CD14-positive monocyte (primary cell): ENCODE measurements at regions not wholly inside any gene's neighbourhood (a gene's known extent, or its start where the extent isn't known, plus 50 kb on each side); places are given as distances from the start of the nearest gene placed in this dataset.

Experiments
- DNase-seq, 3 donors: peaks; one replicate each; pipeline ENCODE4 v3.0.0-alpha.2; 2011 to 2022
- H2AFZ ChIP-seq: 2 replicates; pipeline ENCODE4 v1.6.0; 2012; ENCODE audit warnings: mild to moderate bottlenecking, low read depth, low read length, inconsistent platforms; ENCODE audit not compliant: insufficient read depth, poor library complexity, severe bottlenecking
- H3K27ac ChIP-seq, 2 donors: 1 replicate in 1 of 2; 2 replicates in 1 of 2; pipeline ENCODE4 v1.5.1; 2012 to 2013; ENCODE audit warnings: low read length in 2 of 2, control low read depth in 1 of 2, inconsistent platforms in 1 of 2, low read depth in 1 of 2, mild to moderate bottlenecking in 1 of 2
- H3K27me3 ChIP-seq, 2 donors: one replicate each; pipeline versions ENCODE4 v1.6.0 to v1.6.1; 2011 to 2013; ENCODE audit warnings: low read length in 2 of 2; ENCODE audit not compliant: control insufficient read depth in 2 of 2, insufficient read depth in 2 of 2
- H3K36me3 ChIP-seq, 2 donors: replicated peaks in 1 of 2; 1 replicate in 1 of 2; 2 replicates in 1 of 2; pipeline versions ENCODE4 v1.5.1 to v1.6.1; 2012 to 2013; ENCODE audit warnings: low read length in 2 of 2, control low read depth in 1 of 2, inconsistent platforms in 1 of 2, mild to moderate bottlenecking in 1 of 2; ENCODE audit not compliant: insufficient read depth in 2 of 2, control insufficient read depth in 1 of 2
- H3K4me1 ChIP-seq, 2 donors: 1 replicate in 1 of 2; 2 replicates in 1 of 2; pipeline versions ENCODE4 v1.5.1 to v1.6.1; 2012 to 2013; ENCODE audit warnings: low read length in 2 of 2, control low read depth in 1 of 2, inconsistent platforms in 1 of 2, mild to moderate bottlenecking in 1 of 2, moderate library complexity in 1 of 2; ENCODE audit not compliant: insufficient read depth in 2 of 2, control insufficient read depth in 1 of 2
- H3K4me2 ChIP-seq: replicated peaks from 2 replicates; pipeline ENCODE3; 2012; ENCODE audit warnings: low read length, moderate library complexity, mild to moderate bottlenecking; ENCODE audit not compliant: poor library complexity, severe bottlenecking; ENCODE audit errors: extremely low read depth
- H3K4me3 ChIP-seq, 3 experiments: fragments of 200-600 bp in 1 of 3; sonication (generic) in 1 of 3; replicated peaks in 1 of 3; 1 replicate in 2 of 3; 2 replicates in 1 of 3; pipeline ENCODE4 v1.5.1; 2011 to 2013; ENCODE audit warnings: low read length in 3 of 3, mild to moderate bottlenecking in 3 of 3, control low read depth in 2 of 3, low read depth in 2 of 3, inconsistent platforms in 1 of 3, moderate library complexity in 1 of 3
- H3K79me2 ChIP-seq: 2 replicates; pipeline ENCODE4 v1.6.0; 2012; ENCODE audit warnings: mild to moderate bottlenecking, control low read depth, inconsistent platforms, low read length, moderate library complexity; ENCODE audit not compliant: insufficient read depth
- H3K9ac ChIP-seq: 2 replicates; pipeline ENCODE4 v1.6.0; 2017; ENCODE audit warnings: low read length, mild to moderate bottlenecking; ENCODE audit not compliant: insufficient read depth, poor library complexity, severe bottlenecking
- H3K9me3 ChIP-seq, 2 donors: replicated peaks in 1 of 2; 1 replicate in 1 of 2; 2 replicates in 1 of 2; pipeline versions ENCODE4 v1.5.1 to v1.6.1; 2012 to 2013; ENCODE audit warnings: low read length in 2 of 2, control low read depth in 1 of 2; ENCODE audit not compliant: control insufficient read depth in 1 of 2, insufficient read depth in 1 of 2
- H4K20me1 ChIP-seq: 2 replicates; pipeline ENCODE4 v1.6.0; 2012; ENCODE audit warnings: mild to moderate bottlenecking, low read length, control low read depth, moderate library complexity; ENCODE audit not compliant: insufficient read depth
- H3K27ac Mint-ChIP-seq, 7 donors: one replicate each; pipeline ENCODE4 v1.8.0; 2020; ENCODE audit warnings: mild to moderate bottlenecking in 7 of 7, mixed read lengths in 7 of 7, moderate library complexity in 6 of 7, inconsistent platforms in 2 of 7
- H3K27me3 Mint-ChIP-seq, 3 donors: one replicate each; pipeline ENCODE4 v1.8.0; 2021 to 2022; ENCODE audit warnings: low read depth in 3 of 3, mild to moderate bottlenecking in 3 of 3, mixed read lengths in 3 of 3, moderate library complexity in 3 of 3, inconsistent platforms in 1 of 3
- H3K36me3 Mint-ChIP-seq, 2 donors: one replicate each; pipeline ENCODE4 v1.8.0; 2020; ENCODE audit warnings: mixed read lengths in 2 of 2, inconsistent platforms in 1 of 2, mild to moderate bottlenecking in 1 of 2
- H3K4me1 Mint-ChIP-seq: one replicate; pipeline ENCODE4 v1.8.0; 2020; ENCODE audit warnings: mild to moderate bottlenecking, mixed read lengths
- H3K4me3 Mint-ChIP-seq, 2 donors: one replicate each; pipeline ENCODE4 v1.8.0; 2020; ENCODE audit warnings: mild to moderate bottlenecking in 2 of 2, mixed read lengths in 2 of 2, moderate library complexity in 1 of 2
- H3K9me3 Mint-ChIP-seq, 7 donors: one replicate each; pipeline ENCODE4 v1.8.0; 2020 to 2022; ENCODE audit warnings: mixed read lengths in 7 of 7, mild to moderate bottlenecking in 6 of 7, moderate library complexity in 6 of 7, inconsistent platforms in 2 of 7
- WGBS: methylation state at CpG from one replicate; pipeline ENCODE4 v1.1.5; 2013; ENCODE audit warnings: missing lambda C conversion rate; ENCODE audit not compliant: insufficient coverage; 5-methylcytosine and 5-hydroxymethylcytosine counted together
- intact Hi-C, 2 donors: fragments of 100-400 bp; cut with micrococcal nuclease; formaldehyde crosslinking; loops; one replicate each; pipeline versions ENCODE4 v1.15.0 to v1.15.1; 2023
- TF ChIP-seq, protein P1 (sequence below): fragments of 200-600 bp; IDR thresholded peaks from one replicate; pipeline ENCODE4 v1.8.0; 2022; ENCODE audit warnings: antibody characterized with exemption, mild to moderate bottlenecking

DNA sequence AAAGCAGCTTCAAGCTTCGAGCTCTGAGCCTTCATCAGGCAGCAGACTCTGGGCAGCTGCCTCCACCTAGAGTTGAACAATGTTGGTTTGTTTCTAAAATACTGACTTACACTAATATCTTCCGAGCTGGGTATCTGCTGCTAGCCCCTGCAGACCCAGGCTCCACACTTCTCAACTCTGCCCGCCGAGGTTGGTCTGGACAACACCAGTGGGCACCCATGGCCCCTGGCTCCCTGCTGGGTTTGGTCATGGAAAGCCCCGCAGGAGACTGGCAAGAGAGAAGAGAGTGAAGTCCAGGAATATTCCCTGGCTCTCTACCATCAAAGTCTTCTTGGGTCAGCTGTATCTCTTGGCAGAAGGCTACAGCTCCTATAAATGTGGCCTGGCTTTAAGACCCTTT is 214.2 kb upstream of the TMEM132C start:
- H3K4me1 Mint-ChIP-seq, result no peaks in the 10 kb centered on the region
- WGBS, result no CpG with 5 or more reads among the region's 5 CpGs
- no peak overlapping the region for H3K9ac ChIP-seq
- H3K4me3 ChIP-seq, result no peak overlapping the region
- H3K4me3 Mint-ChIP-seq, result no peak overlapping the region
- H3K36me3 Mint-ChIP-seq, result no peaks in the 10 kb centered on the region
- H3K4me1 ChIP-seq, result no peaks in the 10 kb centered on the region
- no peaks in the 10 kb centered on the region for H3K27me3 ChIP-seq
- H3K27ac Mint-ChIP-seq, result no peak overlapping the region
- H3K79me2 ChIP-seq, result no peaks in the 10 kb centered on the region
- H3K27ac ChIP-seq, result no peak overlapping the region
- H3K27me3 Mint-ChIP-seq, result peaks cover 0 to 2% (median 0%) of the 10 kb centered on the region in 3 donors
- no peaks in the 10 kb centered on the region for H3K36me3 ChIP-seq
- no peak overlapping the region for H2AFZ ChIP-seq
- peaks cover 0 to 14% (median 4%) of the 10 kb centered on the region in 7 donors for H3K9me3 Mint-ChIP-seq
- TF ChIP-seq, protein P1, sequence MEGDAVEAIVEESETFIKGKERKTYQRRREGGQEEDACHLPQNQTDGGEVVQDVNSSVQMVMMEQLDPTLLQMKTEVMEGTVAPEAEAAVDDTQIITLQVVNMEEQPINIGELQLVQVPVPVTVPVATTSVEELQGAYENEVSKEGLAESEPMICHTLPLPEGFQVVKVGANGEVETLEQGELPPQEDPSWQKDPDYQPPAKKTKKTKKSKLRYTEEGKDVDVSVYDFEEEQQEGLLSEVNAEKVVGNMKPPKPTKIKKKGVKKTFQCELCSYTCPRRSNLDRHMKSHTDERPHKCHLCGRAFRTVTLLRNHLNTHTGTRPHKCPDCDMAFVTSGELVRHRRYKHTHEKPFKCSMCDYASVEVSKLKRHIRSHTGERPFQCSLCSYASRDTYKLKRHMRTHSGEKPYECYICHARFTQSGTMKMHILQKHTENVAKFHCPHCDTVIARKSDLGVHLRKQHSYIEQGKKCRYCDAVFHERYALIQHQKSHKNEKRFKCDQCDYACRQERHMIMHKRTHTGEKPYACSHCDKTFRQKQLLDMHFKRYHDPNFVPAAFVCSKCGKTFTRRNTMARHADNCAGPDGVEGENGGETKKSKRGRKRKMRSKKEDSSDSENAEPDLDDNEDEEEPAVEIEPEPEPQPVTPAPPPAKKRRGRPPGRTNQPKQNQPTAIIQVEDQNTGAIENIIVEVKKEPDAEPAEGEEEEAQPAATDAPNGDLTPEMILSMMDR, result no peak
- no peaks in the 10 kb centered on the region for H4K20me1 ChIP-seq
- H3K4me2 ChIP-seq, result no peak overlapping the region
- intact Hi-C loops, result no loop called here
- no peaks in the 10 kb centered on the region for H3K9me3 ChIP-seq
- DNase-seq, result no peak

GRCh38 chr12:128055567-128055966 is 211.4 kb upstream of the TMEM132C start:
- no peak overlapping the region for H3K4me2 ChIP-seq
- no peak overlapping the region for H2AFZ ChIP-seq
- 80% methylated on average over 2 of the region's 6 CpGs for WGBS
- H3K4me1 ChIP-seq, result no peaks in the 10 kb centered on the region
- TF ChIP-seq, protein P1, result no peak
- no peak overlapping the region for H3K27ac Mint-ChIP-seq
- H3K36me3 ChIP-seq, result no peaks in the 10 kb centered on the region
- H3K36me3 Mint-ChIP-seq, result no peaks in the 10 kb centered on the region
- no peak overlapping the region for H3K27ac ChIP-seq
- H3K27me3 ChIP-seq, result no peaks in the 10 kb centered on the region
- no peaks in the 10 kb centered on the region for H3K4me1 Mint-ChIP-seq
- H4K20me1 ChIP-seq, result no peaks in the 10 kb centered on the region
- H3K27me3 Mint-ChIP-seq, result peaks cover 0 to 4% (median 2%) of the 10 kb centered on the region in 3 donors
- H3K9me3 ChIP-seq, result no peaks in the 10 kb centered on the region
- H3K9me3 Mint-ChIP-seq, result peaks cover 0 to 12% (median 4%) of the 10 kb centered on the region in 7 donors
- DNase-seq, result no peak
- no peak overlapping the region for H3K4me3 ChIP-seq
- intact Hi-C loops, result no loop called here
- H3K4me3 Mint-ChIP-seq, result no peak overlapping the region
- no peaks in the 10 kb centered on the region for H3K79me2 ChIP-seq
- H3K9ac ChIP-seq, result no peak overlapping the region
